Thyroid gland (tissue), 4 donors: ENCODE measurements at regions not wholly inside any gene's neighbourhood (a gene's known extent, or its start where the extent isn't known, plus 50 kb on each side); places are given as distances from the start of the nearest gene placed in this dataset.

Experiments
- POLR2A ChIP-seq, 2 donors: fragments of 450-650 bp; IDR thresholded peaks; one replicate each; pipeline ENCODE4 v1.6.1; 2017; ENCODE audit warnings: antibody characterized with exemption in 2 of 2, mild to moderate bottlenecking in 2 of 2, moderate library complexity in 1 of 2
- TF ChIP-seq, protein P1 (sequence below), 6 experiments: fragments of 200-600 bp in 3 of 6; fragments of 450-650 bp in 3 of 6; sonication (generic) in 3 of 6; IDR thresholded peaks; one replicate each; pipeline ENCODE4 v1.5.1; 2016 to 2019; ENCODE audit warnings: antibody characterized with exemption in 6 of 6, mild to moderate bottlenecking in 2 of 6, inconsistent platforms in 1 of 6, moderate library complexity in 1 of 6

DNA sequence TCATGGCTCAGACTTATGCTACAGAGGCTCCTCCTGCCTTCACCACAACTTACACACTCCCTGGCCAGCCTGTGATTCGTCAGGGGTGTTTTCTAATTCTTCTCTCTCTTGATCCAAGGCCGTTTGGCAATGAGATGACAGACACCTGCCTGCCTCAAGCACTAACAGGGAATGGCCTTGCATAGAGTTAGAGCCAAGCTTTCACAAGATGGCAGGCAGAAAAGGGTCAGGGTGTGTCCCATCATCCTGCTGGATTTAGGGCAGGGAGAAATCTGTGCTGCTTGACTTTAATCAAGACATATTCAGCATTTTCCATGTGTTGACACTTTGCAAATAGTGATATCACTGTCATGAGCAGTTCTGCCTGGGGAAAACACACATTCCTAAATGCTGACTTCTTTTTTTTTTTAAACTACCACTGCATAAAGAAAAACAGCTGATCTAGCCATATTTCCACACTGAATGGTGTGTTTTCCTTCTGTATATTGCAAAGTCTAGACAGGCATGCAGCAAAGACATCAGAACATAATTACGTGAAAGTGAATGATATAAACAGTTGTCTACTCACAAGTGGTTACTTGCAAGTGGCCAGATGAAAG, 95.0 kb upstream of the SLC25A48 start:
- TF ChIP-seq, protein P1, sequence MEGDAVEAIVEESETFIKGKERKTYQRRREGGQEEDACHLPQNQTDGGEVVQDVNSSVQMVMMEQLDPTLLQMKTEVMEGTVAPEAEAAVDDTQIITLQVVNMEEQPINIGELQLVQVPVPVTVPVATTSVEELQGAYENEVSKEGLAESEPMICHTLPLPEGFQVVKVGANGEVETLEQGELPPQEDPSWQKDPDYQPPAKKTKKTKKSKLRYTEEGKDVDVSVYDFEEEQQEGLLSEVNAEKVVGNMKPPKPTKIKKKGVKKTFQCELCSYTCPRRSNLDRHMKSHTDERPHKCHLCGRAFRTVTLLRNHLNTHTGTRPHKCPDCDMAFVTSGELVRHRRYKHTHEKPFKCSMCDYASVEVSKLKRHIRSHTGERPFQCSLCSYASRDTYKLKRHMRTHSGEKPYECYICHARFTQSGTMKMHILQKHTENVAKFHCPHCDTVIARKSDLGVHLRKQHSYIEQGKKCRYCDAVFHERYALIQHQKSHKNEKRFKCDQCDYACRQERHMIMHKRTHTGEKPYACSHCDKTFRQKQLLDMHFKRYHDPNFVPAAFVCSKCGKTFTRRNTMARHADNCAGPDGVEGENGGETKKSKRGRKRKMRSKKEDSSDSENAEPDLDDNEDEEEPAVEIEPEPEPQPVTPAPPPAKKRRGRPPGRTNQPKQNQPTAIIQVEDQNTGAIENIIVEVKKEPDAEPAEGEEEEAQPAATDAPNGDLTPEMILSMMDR (IDR thresholded peaks at IDR 0.05), result no peak
- no peak for TF ChIP-seq POLR2A (IDR thresholded peaks at IDR 0.05)
